ENCODE measurements at regions not wholly inside any gene's neighbourhood (a gene's known extent, or its start where the extent isn't known, plus 50 kb on each side); places are given as distances from the start of the nearest gene placed in this dataset.

DNA sequence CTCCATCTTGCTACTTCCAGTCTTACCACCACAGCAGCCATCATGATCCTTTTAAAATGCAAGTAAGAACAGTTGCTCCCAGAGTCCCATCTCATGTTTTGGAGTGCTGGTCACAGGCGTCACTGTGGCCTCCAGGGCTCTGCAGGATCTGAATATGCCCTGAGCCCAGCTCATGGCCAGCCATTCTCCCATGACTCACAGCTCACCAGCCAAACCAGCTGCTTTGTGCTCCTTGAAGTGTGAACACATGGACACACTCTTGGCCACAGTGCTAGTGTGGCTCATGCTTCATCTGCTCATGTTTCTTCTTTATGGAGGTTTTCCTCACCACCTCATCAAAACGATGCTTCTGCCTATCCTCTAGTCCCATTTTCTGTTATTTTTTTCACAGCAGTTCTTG is 466.5 kb downstream of the UQCRFS1 start (continued):
- TF ChIP-seq, protein P1, sequence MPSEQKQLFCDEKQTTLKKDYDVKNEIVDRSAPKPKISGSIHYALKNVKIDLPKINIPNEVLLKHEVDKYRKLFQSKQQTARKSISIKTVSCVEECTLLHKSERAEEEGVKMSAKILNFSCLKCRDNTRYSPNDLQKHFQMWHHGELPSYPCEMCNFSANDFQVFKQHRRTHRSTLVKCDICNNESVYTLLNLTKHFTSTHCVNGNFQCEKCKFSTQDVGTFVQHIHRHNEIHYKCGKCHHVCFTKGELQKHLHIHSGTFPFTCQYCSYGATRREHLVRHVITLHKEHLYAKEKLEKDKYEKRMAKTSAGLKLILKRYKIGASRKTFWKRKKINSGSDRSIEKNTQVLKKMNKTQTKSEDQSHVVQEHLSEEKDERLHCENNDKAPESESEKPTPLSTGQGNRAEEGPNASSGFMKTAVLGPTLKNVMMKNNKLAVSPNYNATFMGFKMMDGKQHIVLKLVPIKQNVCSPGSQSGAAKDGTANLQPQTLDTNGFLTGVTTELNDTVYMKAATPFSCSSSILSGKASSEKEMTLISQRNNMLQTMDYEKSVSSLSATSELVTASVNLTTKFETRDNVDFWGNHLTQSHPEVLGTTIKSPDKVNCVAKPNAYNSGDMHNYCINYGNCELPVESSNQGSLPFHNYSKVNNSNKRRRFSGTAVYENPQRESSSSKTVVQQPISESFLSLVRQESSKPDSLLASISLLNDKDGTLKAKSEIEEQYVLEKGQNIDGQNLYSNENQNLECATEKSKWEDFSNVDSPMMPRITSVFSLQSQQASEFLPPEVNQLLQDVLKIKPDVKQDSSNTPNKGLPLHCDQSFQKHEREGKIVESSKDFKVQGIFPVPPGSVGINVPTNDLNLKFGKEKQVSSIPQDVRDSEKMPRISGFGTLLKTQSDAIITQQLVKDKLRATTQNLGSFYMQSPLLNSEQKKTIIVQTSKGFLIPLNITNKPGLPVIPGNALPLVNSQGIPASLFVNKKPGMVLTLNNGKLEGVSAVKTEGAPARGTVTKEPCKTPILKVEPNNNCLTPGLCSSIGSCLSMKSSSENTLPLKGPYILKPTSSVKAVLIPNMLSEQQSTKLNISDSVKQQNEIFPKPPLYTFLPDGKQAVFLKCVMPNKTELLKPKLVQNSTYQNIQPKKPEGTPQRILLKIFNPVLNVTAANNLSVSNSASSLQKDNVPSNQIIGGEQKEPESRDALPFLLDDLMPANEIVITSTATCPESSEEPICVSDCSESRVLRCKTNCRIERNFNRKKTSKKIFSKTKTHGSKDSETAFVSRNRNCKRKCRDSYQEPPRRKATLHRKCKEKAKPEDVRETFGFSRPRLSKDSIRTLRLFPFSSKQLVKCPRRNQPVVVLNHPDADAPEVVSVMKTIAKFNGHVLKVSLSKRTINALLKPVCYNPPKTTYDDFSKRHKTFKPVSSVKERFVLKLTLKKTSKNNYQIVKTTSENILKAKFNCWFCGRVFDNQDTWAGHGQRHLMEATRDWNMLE (tag by site-specific recombination; conservative IDR thresholded peaks at IDR 0.05; ENCODE audit: low read depth): no peak
- TF ChIP-seq ZNF423 (tag by site-specific recombination; IDR thresholded peaks at IDR 0.05) (no peak), ZNF169 (tag by site-specific recombination; IDR thresholded peaks at IDR 0.05) (no peak), ZNF155 (tag by site-specific recombination; IDR thresholded peaks at IDR 0.05) (no peak)

DNA sequence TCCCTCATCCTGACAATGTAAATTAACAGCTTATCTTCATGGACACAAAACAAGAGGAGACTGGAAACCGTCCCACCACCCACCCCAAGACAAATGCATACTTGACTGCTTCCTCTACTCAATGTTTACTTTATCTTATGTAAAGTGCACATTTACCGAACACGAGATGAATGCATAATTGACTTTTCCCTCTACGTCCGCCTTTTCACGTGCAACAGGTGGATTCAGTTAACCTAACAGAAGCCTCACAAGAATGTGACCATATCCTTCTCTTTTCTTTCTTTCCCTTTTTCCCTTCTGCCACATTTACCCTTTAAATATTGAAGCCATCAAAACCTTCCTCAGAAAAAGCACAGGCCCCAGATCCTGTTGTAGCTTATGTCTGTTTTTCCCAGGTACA is 468.0 kb downstream of the UQCRFS1 start:
- TF ChIP-seq SCRT1 (tag by site-specific recombination; IDR thresholded peaks at IDR 0.05; ENCODE audit: borderline replicate concordance): peak; percentile 93
- TF ChIP-seq SCRT2 (tag by site-specific recombination; IDR thresholded peaks at IDR 0.05): peak; percentile 97
- no peak for TF ChIP-seq ZNF747 (tag by site-specific recombination; IDR thresholded peaks at IDR 0.05)
- TF ChIP-seq KLF7 (tag by site-specific recombination; IDR thresholded peaks at IDR 0.05; ENCODE audit: borderline replicate concordance): no peak
- TF ChIP-seq KLF10 (tag by site-specific recombination; IDR thresholded peaks at IDR 0.05): no peak
- Histone ChIP-seq H3K4me1 (ENCODE audit: control insufficient read depth, insufficient read depth, low read length) (peaks cover 2% of the 10 kb centered on the region; the same call in 1 of the 2 replicates), H3K36me3 (ENCODE audit: control insufficient read depth in 2 of 2, insufficient read depth in 1 of 2, low read length in 2 of 2) (peaks cover 0 to 4% of the 10 kb centered on the region in 2 experiments; a peak in 1 of 3 replicates), H3K9me3 (ENCODE audit: control insufficient read depth, insufficient read depth, low read depth, low read length) (no peaks in the 10 kb centered on the region), H3K4me3 (ENCODE audit: low read depth, low read length) (no peak overlapping the region), H3K27ac (ENCODE audit: extremely low read depth, low read depth, low read length) (no peak overlapping the region)
- ChIA-PET POLR2A (no interaction called here), CTCF (interaction anchor here (0.5 to 4.6 kb wide), 7 partner anchors 10 to 778 kb away, joined by 3 to 21 read pairs (median 4); no protein-coding TSS in a partner anchor)

DNA sequence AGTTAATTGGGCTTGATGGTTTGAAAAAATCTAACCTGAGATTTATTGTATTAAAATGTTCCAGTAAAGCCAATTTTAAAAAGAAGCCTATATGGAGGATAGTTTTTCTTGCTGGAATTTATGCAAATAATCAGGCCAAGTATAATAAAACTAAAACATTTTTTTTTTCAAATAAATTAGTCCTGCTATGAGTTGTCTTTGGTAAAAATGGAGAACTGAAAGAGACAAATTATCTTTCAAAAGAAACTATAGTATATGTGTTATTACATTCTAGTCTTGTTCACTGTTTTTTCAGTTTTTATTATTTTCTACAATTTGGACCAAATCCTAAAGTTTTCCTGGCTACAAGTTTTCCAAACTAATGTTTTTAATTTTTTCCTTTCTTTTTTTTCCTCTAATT is 468.9 kb downstream of the UQCRFS1 start:
- H3K27ac ChIP-seq (ENCODE audit: extremely low read depth, low read depth, low read length): no peak overlapping the region
- no peak overlapping the region for H3K4me3 ChIP-seq (ENCODE audit: low read depth, low read length)
- TF ChIP-seq, protein P2, sequence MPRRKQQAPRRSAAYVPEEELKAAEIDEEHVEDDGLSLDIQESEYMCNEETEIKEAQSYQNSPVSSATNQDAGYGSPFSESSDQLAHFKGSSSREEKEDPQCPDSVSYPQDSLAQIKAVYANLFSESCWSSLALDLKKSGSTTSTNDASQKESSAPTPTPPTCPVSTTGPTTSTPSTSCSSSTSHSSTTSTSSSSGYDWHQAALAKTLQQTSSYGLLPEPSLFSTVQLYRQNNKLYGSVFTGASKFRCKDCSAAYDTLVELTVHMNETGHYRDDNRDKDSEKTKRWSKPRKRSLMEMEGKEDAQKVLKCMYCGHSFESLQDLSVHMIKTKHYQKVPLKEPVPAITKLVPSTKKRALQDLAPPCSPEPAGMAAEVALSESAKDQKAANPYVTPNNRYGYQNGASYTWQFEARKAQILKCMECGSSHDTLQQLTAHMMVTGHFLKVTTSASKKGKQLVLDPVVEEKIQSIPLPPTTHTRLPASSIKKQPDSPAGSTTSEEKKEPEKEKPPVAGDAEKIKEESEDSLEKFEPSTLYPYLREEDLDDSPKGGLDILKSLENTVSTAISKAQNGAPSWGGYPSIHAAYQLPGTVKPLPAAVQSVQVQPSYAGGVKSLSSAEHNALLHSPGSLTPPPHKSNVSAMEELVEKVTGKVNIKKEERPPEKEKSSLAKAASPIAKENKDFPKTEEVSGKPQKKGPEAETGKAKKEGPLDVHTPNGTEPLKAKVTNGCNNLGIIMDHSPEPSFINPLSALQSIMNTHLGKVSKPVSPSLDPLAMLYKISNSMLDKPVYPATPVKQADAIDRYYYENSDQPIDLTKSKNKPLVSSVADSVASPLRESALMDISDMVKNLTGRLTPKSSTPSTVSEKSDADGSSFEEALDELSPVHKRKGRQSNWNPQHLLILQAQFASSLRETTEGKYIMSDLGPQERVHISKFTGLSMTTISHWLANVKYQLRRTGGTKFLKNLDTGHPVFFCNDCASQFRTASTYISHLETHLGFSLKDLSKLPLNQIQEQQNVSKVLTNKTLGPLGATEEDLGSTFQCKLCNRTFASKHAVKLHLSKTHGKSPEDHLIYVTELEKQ (tag by site-specific recombination; IDR thresholded peaks at IDR 0.05; ENCODE audit: borderline replicate concordance): no peak
- TF ChIP-seq ZNF747 (tag by site-specific recombination; IDR thresholded peaks at IDR 0.05) (no peak), ZNF621 (tag by site-specific recombination; IDR thresholded peaks at IDR 0.05) (no peak), ZNF211 (tag by site-specific recombination; IDR thresholded peaks at IDR 0.05; ENCODE audit: low read depth) (no peak), OSR2 (tag by site-specific recombination; IDR thresholded peaks at IDR 0.05) (no peak), ZNF223 (tag by site-specific recombination; IDR thresholded peaks at IDR 0.05) (no peak), ZNF248 (tag by site-specific recombination; IDR thresholded peaks at IDR 0.05) (no peak), ZNF174 (tag by site-specific recombination; IDR thresholded peaks at IDR 0.05) (no peak)
- peaks cover 2% of the 10 kb centered on the region; the same call in 1 of the 2 replicates for H3K4me1 ChIP-seq (ENCODE audit: control insufficient read depth, insufficient read depth, low read length)
- no peaks in the 10 kb centered on the region for H3K9me3 ChIP-seq (ENCODE audit: control insufficient read depth, insufficient read depth, low read depth, low read length)
- POLR2A ChIA-PET: no interaction called here
- CTCF ChIA-PET: interaction anchor here (0.6 to 4.6 kb wide), 6 partner anchors 9 to 777 kb away, joined by 3 to 21 read pairs (median 4); no protein-coding TSS in a partner anchor
- peaks cover 0 to 4% of the 10 kb centered on the region in 2 experiments; a peak in 1 of 3 replicates for H3K36me3 ChIP-seq (ENCODE audit: control insufficient read depth in 2 of 2, insufficient read depth in 1 of 2, low read length in 2 of 2)
